ENCODE measurements at regions not wholly inside any gene's neighbourhood (a gene's known extent, or its start where the extent isn't known, plus 50 kb on each side); places are given as distances from the start of the nearest gene placed in this dataset.

- TF ChIP-seq, protein P1, sequence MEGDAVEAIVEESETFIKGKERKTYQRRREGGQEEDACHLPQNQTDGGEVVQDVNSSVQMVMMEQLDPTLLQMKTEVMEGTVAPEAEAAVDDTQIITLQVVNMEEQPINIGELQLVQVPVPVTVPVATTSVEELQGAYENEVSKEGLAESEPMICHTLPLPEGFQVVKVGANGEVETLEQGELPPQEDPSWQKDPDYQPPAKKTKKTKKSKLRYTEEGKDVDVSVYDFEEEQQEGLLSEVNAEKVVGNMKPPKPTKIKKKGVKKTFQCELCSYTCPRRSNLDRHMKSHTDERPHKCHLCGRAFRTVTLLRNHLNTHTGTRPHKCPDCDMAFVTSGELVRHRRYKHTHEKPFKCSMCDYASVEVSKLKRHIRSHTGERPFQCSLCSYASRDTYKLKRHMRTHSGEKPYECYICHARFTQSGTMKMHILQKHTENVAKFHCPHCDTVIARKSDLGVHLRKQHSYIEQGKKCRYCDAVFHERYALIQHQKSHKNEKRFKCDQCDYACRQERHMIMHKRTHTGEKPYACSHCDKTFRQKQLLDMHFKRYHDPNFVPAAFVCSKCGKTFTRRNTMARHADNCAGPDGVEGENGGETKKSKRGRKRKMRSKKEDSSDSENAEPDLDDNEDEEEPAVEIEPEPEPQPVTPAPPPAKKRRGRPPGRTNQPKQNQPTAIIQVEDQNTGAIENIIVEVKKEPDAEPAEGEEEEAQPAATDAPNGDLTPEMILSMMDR (IDR thresholded peaks at IDR 0.05; ENCODE audit: borderline replicate concordance, extremely low read depth, low read length, poor library complexity, severe bottlenecking): no peak
- TF ChIP-seq EZH2 (IDR thresholded peaks at IDR 0.05; ENCODE audit: borderline replicate concordance, low read depth, low read length, severe bottlenecking): no peak
Observed at GRCh38 chr1:222182641-222183040, 365.3 kb downstream of the HHIPL2 start.

Data from DND-41 (cell line).